ENCODE measurements at regions not wholly inside any gene's neighbourhood (a gene's known extent, or its start where the extent isn't known, plus 50 kb on each side); places are given as distances from the start of the nearest gene placed in this dataset.
A peak's percentile ranks its signal among the peaks of the same experiment; 100 is the strongest.

DNA sequence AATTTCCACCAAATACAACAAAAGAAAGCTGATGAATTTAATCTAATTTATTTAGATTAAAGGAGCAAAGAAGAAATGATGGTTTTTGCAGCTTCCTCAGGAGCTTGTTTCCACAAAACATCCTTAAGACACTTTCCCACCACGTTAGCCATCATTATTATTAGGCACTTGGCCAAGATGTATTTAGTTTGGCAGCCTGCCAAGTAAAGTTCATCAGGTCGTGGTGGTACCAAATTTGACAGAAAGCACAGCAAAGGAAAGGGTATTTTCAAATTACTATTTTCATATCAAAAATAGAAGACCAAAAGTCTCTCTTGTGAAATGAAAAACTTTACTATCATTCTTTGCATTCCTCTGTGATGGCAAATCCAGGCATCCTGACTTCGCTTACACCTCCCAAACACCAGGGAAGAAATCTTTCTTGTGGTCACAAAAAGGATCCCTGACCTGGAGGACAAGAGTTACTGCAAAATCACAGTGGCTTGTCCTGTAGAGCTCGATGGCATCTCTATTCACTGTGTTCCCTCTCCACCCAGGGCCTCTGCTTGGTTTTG lies 123.1 kb upstream of the INHBA start:
- Histone ChIP-seq H3K36me3 (ENCODE audit: control insufficient read depth in 4 of 4, insufficient read depth in 4 of 4, low read length in 3 of 4) (no peaks in the 10 kb centered on the region), H3K27me3 (replicated peaks in 2 of 5; ENCODE audit: control insufficient read depth in 4 of 5, insufficient read depth in 5 of 5, low read length in 4 of 5) (no peaks in the 10 kb centered on the region), H3K9me3 (ENCODE audit: control extremely low read depth in 1 of 5, control insufficient read depth in 4 of 5, insufficient read depth in 2 of 5, low read depth in 1 of 5, low read length in 4 of 5) (peaks cover 0 to 4% (median 0%) of the 10 kb centered on the region in 5 experiments), H3K4me1 (ENCODE audit: control extremely low read depth in 1 of 4, control insufficient read depth in 4 of 4, insufficient read depth in 4 of 4, low read length in 3 of 4) (peaks cover 0 to 15% (median 2%) of the 10 kb centered on the region in 4 experiments), H3K4me3 (ENCODE audit: control insufficient read depth in 1 of 7, extremely low read depth in 1 of 7, insufficient read depth in 4 of 7, low read depth in 2 of 7, low read length in 6 of 7) (no peak overlapping the region), H3K27ac (ENCODE audit: insufficient read depth in 1 of 2, low read depth in 1 of 2, low read length in 2 of 2, poor library complexity in 1 of 2, severe bottlenecking in 2 of 2) (no peak overlapping the region)
- CTCF ChIA-PET, result interaction anchor here (0.9 kb wide), 1 partner anchor 9 kb away, joined by 4 read pairs; no protein-coding TSS in a partner anchor
- POLR2A ChIA-PET, result no interaction called here
- 100% methylated on average over 2 of the region's 4 CpGs for WGBS (ENCODE audit: insufficient coverage)
- DNase-seq, result no peak

- H3K36me3 ChIP-seq (ENCODE audit: control insufficient read depth in 4 of 4, insufficient read depth in 4 of 4, low read length in 3 of 4), result no peaks in the 10 kb centered on the region
- peak in 1 of 3 donors; percentile 17 for DNase-seq
- no peaks in the 10 kb centered on the region for H3K27me3 ChIP-seq (replicated peaks in 2 of 5; ENCODE audit: control insufficient read depth in 4 of 5, insufficient read depth in 5 of 5, low read length in 4 of 5)
- H3K4me3 ChIP-seq (ENCODE audit: control insufficient read depth in 1 of 7, extremely low read depth in 1 of 7, insufficient read depth in 4 of 7, low read depth in 2 of 7, low read length in 6 of 7), result no peak overlapping the region
- WGBS (ENCODE audit: insufficient coverage), result 100% methylated on average over 2 of the region's 2 CpGs
- H3K9me3 ChIP-seq (ENCODE audit: control extremely low read depth in 1 of 5, control insufficient read depth in 4 of 5, insufficient read depth in 2 of 5, low read depth in 1 of 5, low read length in 4 of 5), result peaks cover 0 to 8% (median 4%) of the 10 kb centered on the region in 5 experiments
- POLR2A ChIA-PET, result no interaction called here
- CTCF ChIA-PET, result interaction anchor here (0.8 to 1.0 kb wide), 2 partner anchors 9 to 17 kb away, joined by 3 read pairs; no protein-coding TSS in a partner anchor
- H3K27ac ChIP-seq (ENCODE audit: insufficient read depth in 1 of 2, low read depth in 1 of 2, low read length in 2 of 2, poor library complexity in 1 of 2, severe bottlenecking in 2 of 2), result no peak overlapping the region
- peaks cover 0 to 9% (median 1%) of the 10 kb centered on the region in 4 experiments for H3K4me1 ChIP-seq (ENCODE audit: control extremely low read depth in 1 of 4, control insufficient read depth in 4 of 4, insufficient read depth in 4 of 4, low read length in 3 of 4)
These were observed 121.4 kb upstream of the INHBA start for GRCh38 chr7:41824284-41824683.

GRCh38 chr7:41822259-41822817 lies 119.4 kb upstream of the INHBA start:
- H3K36me3 ChIP-seq (ENCODE audit: control insufficient read depth in 4 of 4, insufficient read depth in 4 of 4, low read length in 3 of 4), result no peaks in the 10 kb centered on the region
- no peaks in the 10 kb centered on the region for H3K27me3 ChIP-seq (replicated peaks in 2 of 5; ENCODE audit: control insufficient read depth in 4 of 5, insufficient read depth in 5 of 5, low read length in 4 of 5)
- DNase-seq, result no peak
- WGBS (ENCODE audit: insufficient coverage), result no CpG with 5 or more reads among the region's 1 CpG
- CTCF ChIA-PET, result interaction anchor here (1.8 kb wide), 1 partner anchor 10 kb away, joined by 4 read pairs; no protein-coding TSS in a partner anchor
- no peak overlapping the region for H3K4me3 ChIP-seq (ENCODE audit: control insufficient read depth in 1 of 7, extremely low read depth in 1 of 7, insufficient read depth in 4 of 7, low read depth in 2 of 7, low read length in 6 of 7)
- peaks cover 0 to 8% (median 4%) of the 10 kb centered on the region in 5 experiments for H3K9me3 ChIP-seq (ENCODE audit: control extremely low read depth in 1 of 5, control insufficient read depth in 4 of 5, insufficient read depth in 2 of 5, low read depth in 1 of 5, low read length in 4 of 5)
- POLR2A ChIA-PET, result no interaction called here
- no peak overlapping the region for H3K27ac ChIP-seq (ENCODE audit: insufficient read depth in 1 of 2, low read depth in 1 of 2, low read length in 2 of 2, poor library complexity in 1 of 2, severe bottlenecking in 2 of 2)
- peaks cover 2 to 11% (median 4%) of the 10 kb centered on the region in 4 experiments for H3K4me1 ChIP-seq (ENCODE audit: control extremely low read depth in 1 of 4, control insufficient read depth in 4 of 4, insufficient read depth in 4 of 4, low read length in 3 of 4)

GRCh38 chr7:41821521-41822213 lies 118.8 kb upstream of the INHBA start:
- no peak for DNase-seq
- no CpG with 5 or more reads among the region's 3 CpGs for WGBS (ENCODE audit: insufficient coverage)
- H3K27me3 ChIP-seq (replicated peaks in 2 of 5; ENCODE audit: control insufficient read depth in 4 of 5, insufficient read depth in 5 of 5, low read length in 4 of 5), result no peaks in the 10 kb centered on the region
- no peaks in the 10 kb centered on the region for H3K36me3 ChIP-seq (ENCODE audit: control insufficient read depth in 4 of 4, insufficient read depth in 4 of 4, low read length in 3 of 4)
- no peak overlapping the region for H3K4me3 ChIP-seq (ENCODE audit: control insufficient read depth in 1 of 7, extremely low read depth in 1 of 7, insufficient read depth in 4 of 7, low read depth in 2 of 7, low read length in 6 of 7)
- H3K27ac ChIP-seq (ENCODE audit: insufficient read depth in 1 of 2, low read depth in 1 of 2, low read length in 2 of 2, poor library complexity in 1 of 2, severe bottlenecking in 2 of 2), result no peak overlapping the region
- CTCF ChIA-PET, result interaction anchor here (1.8 kb wide), 1 partner anchor 11 kb away, joined by 4 read pairs; no protein-coding TSS in a partner anchor
- peaks cover 5 to 17% (median 9%) of the 10 kb centered on the region in 4 experiments for H3K4me1 ChIP-seq (ENCODE audit: control extremely low read depth in 1 of 4, control insufficient read depth in 4 of 4, insufficient read depth in 4 of 4, low read length in 3 of 4)
- POLR2A ChIA-PET, result no interaction called here
- H3K9me3 ChIP-seq (ENCODE audit: control extremely low read depth in 1 of 5, control insufficient read depth in 4 of 5, insufficient read depth in 2 of 5, low read depth in 1 of 5, low read length in 4 of 5), result peaks cover 0 to 8% (median 4%) of the 10 kb centered on the region in 5 experiments

GRCh38 chr7:41820111-41820671 lies 117.3 kb upstream of the INHBA start:
- ChIA-PET CTCF (no interaction called here), POLR2A (no interaction called here)
- peaks cover 0 to 8% (median 4%) of the 10 kb centered on the region in 5 experiments for H3K9me3 ChIP-seq (ENCODE audit: control extremely low read depth in 1 of 5, control insufficient read depth in 4 of 5, insufficient read depth in 2 of 5, low read depth in 1 of 5, low read length in 4 of 5)
- peaks cover 14 to 31% (median 21%) of the 10 kb centered on the region in 4 experiments for H3K4me1 ChIP-seq (ENCODE audit: control extremely low read depth in 1 of 4, control insufficient read depth in 4 of 4, insufficient read depth in 4 of 4, low read length in 3 of 4)
- WGBS (ENCODE audit: insufficient coverage), result 89% methylated on average over 1 of the region's 2 CpGs
- no peaks in the 10 kb centered on the region for H3K27me3 ChIP-seq (replicated peaks in 2 of 5; ENCODE audit: control insufficient read depth in 4 of 5, insufficient read depth in 5 of 5, low read length in 4 of 5)
- no peak overlapping the region for H3K27ac ChIP-seq (ENCODE audit: insufficient read depth in 1 of 2, low read depth in 1 of 2, low read length in 2 of 2, poor library complexity in 1 of 2, severe bottlenecking in 2 of 2)
- no peak for DNase-seq
- H3K4me3 ChIP-seq (ENCODE audit: control insufficient read depth in 1 of 7, extremely low read depth in 1 of 7, insufficient read depth in 4 of 7, low read depth in 2 of 7, low read length in 6 of 7), result no peak overlapping the region
- H3K36me3 ChIP-seq (ENCODE audit: control insufficient read depth in 4 of 4, insufficient read depth in 4 of 4, low read length in 3 of 4), result no peaks in the 10 kb centered on the region

DNA sequence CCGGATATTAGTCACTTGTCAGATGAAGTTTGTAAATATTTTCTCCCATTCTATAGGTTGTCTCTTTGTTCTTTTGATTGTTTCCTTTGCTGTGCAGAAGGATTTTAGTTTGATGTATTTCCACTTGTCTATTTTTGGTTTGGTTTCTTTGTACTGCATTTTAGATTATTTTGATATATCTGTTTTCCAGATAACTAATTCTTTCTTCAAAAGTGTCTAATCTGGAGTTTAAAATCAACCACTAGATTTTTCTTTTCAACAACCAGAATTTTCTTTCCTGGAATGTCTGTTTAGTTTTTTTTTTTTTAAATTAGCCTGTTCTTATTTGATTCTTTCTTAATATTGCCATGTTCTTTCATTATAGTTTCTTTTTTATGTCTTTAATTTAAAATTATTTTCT lies 116.8 kb upstream of the INHBA start:
- POLR2A ChIA-PET, result no interaction called here
- H3K36me3 ChIP-seq (ENCODE audit: control insufficient read depth in 4 of 4, insufficient read depth in 4 of 4, low read length in 3 of 4), result no peaks in the 10 kb centered on the region

More for the DNA sequence above, 116.8 kb upstream of the INHBA start:
- Histone ChIP-seq H3K9me3 (ENCODE audit: control extremely low read depth in 1 of 5, control insufficient read depth in 4 of 5, insufficient read depth in 2 of 5, low read depth in 1 of 5, low read length in 4 of 5) (peaks cover 0 to 8% (median 4%) of the 10 kb centered on the region in 5 experiments), H3K27ac (ENCODE audit: insufficient read depth in 1 of 2, low read depth in 1 of 2, low read length in 2 of 2, poor library complexity in 1 of 2, severe bottlenecking in 2 of 2) (no peak overlapping the region), H3K4me3 (ENCODE audit: control insufficient read depth in 1 of 7, extremely low read depth in 1 of 7, insufficient read depth in 4 of 7, low read depth in 2 of 7, low read length in 6 of 7) (no peak overlapping the region), H3K27me3 (replicated peaks in 2 of 5; ENCODE audit: control insufficient read depth in 4 of 5, insufficient read depth in 5 of 5, low read length in 4 of 5) (no peaks in the 10 kb centered on the region), H3K4me1 (ENCODE audit: control extremely low read depth in 1 of 4, control insufficient read depth in 4 of 4, insufficient read depth in 4 of 4, low read length in 3 of 4) (peaks cover 14 to 36% (median 26%) of the 10 kb centered on the region in 4 experiments)
- no CpG with 5 or more reads among the region's 1 CpG for WGBS (ENCODE audit: insufficient coverage)
- no peak for DNase-seq
- CTCF ChIA-PET, result no interaction called here

All from common myeloid progenitor, CD34-positive (primary cell).